22Rv1 (cell line): ENCODE measurements at regions not wholly inside any gene's neighbourhood (a gene's known extent, or its start where the extent isn't known, plus 50 kb on each side); places are given as distances from the start of the nearest gene placed in this dataset.

ENCODE experiments used
- ZFX ChIP-seq: fragments of 450-650 bp; IDR thresholded peaks from 2 replicates; pipeline ENCODE4 v1.6.1; 2017; ENCODE audit warnings: antibody characterized with exemption, borderline replicate concordance
- TF ChIP-seq, protein P1 (sequence below): fragments of 450-650 bp; IDR thresholded peaks from 2 replicates; pipeline ENCODE4 v1.5.1; 2017; ENCODE audit warnings: mild to moderate bottlenecking

DNA sequence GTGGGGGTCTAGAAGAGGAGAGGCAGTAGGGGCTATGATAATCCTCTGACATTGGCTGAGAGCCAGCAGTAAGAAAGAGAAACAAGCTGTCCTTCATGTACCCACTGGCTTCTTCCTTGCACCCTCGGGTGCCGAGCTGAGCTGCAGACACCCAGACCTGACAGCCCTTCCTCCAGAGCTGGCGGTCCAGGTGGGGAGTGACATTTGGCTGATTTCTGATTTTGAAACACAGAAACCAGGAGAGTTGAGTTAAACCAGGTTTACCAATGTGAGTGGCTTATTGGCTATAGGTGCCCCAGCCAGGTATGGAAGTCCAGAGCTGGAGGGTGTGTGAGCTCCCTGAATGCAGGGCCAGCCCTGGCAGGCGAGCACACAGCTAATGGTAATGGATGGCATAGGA, 59.2 kb downstream of the GADD45G start:
- TF ChIP-seq, protein P1, sequence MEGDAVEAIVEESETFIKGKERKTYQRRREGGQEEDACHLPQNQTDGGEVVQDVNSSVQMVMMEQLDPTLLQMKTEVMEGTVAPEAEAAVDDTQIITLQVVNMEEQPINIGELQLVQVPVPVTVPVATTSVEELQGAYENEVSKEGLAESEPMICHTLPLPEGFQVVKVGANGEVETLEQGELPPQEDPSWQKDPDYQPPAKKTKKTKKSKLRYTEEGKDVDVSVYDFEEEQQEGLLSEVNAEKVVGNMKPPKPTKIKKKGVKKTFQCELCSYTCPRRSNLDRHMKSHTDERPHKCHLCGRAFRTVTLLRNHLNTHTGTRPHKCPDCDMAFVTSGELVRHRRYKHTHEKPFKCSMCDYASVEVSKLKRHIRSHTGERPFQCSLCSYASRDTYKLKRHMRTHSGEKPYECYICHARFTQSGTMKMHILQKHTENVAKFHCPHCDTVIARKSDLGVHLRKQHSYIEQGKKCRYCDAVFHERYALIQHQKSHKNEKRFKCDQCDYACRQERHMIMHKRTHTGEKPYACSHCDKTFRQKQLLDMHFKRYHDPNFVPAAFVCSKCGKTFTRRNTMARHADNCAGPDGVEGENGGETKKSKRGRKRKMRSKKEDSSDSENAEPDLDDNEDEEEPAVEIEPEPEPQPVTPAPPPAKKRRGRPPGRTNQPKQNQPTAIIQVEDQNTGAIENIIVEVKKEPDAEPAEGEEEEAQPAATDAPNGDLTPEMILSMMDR = no peak
- TF ChIP-seq ZFX = no peak
